Endothelial cell of umbilical vein (primary cell): ENCODE measurements at regions not wholly inside any gene's neighbourhood (a gene's known extent, or its start where the extent isn't known, plus 50 kb on each side); places are given as distances from the start of the nearest gene placed in this dataset.

Experiments
- BruUV-seq: library from RNA; stranded (reverse); fragments of 400-500 nt; replicated peaks from 2 replicates; lab custom pipeline; 2021; lab: Mats Ljungman, UMichigan
- CTCF ChIA-PET: fragments of 300-600, 350-600 bp; sonication (Branson Sonifier 250); formaldehyde crosslinking; loops from one replicate; lab custom pipeline; 2021; ENCODE audit warnings: antibody characterized with exemption, inconsistent platforms; lab: Charles Lee
- POLR2A ChIA-PET: fragments of 300-600, 350-600 bp; sonication (Branson Sonifier 250); formaldehyde crosslinking; loops from one replicate; lab custom pipeline; 2021; ENCODE audit warnings: antibody characterized with exemption, inconsistent platforms; lab: Charles Lee
- DNase-seq: peaks from one replicate; pipeline ENCODE4 v3.0.0-alpha.2; 2011; ENCODE audit warnings: low read depth, low spot score
- FAIRE-seq: peaks from 2 replicates; lab custom pipeline; 2011; peaks lifted over from hg19 to GRCh38; lab: Jason Lieb, UNC
- H2AFZ ChIP-seq: 2 replicates; pipeline ENCODE4 v1.6.0; 2012; ENCODE audit warnings: low read depth, low read length, control low read depth, inconsistent platforms
- H3K27ac ChIP-seq: 2 replicates; pipeline ENCODE4 v1.5.1; 2011; ENCODE audit warnings: low read depth, mild to moderate bottlenecking, control low read depth, low read length, moderate library complexity; ENCODE audit not compliant: insufficient read depth
- H3K27me3 ChIP-seq, 2 experiments: 2 replicates each; pipeline versions ENCODE4 v1.6.0 to v1.6.1; 2011; ENCODE audit warnings: low read length in 2 of 2, mixed read lengths in 1 of 2; ENCODE audit not compliant: control insufficient read depth in 2 of 2, insufficient read depth in 2 of 2
- H3K36me3 ChIP-seq, 2 experiments: 2 replicates in 1 of 2; 3 replicates in 1 of 2; pipeline ENCODE4 v1.5.1; 2011; ENCODE audit warnings: low read length in 2 of 2, mild to moderate bottlenecking in 1 of 2, moderate library complexity in 1 of 2; ENCODE audit not compliant: control insufficient read depth in 2 of 2, insufficient read depth in 2 of 2; ENCODE audit errors: extremely low read depth in 1 of 2
- H3K4me1 ChIP-seq: 3 replicates; pipeline ENCODE4 v1.5.1; 2011; ENCODE audit warnings: mild to moderate bottlenecking, low read length; ENCODE audit not compliant: control insufficient read depth, insufficient read depth; ENCODE audit errors: extremely low read depth
- H3K4me2 ChIP-seq: 2 replicates; pipeline ENCODE4 v1.6.1; 2011; ENCODE audit warnings: low read length, control low read depth, mixed read lengths; ENCODE audit not compliant: insufficient read depth
- H3K4me3 ChIP-seq, 3 experiments: fragments of 200-600 bp in 1 of 3; sonication (generic), shearing (Covaris generic) in 1 of 3; replicated peaks in 1 of 3; 2 replicates each; pipeline ENCODE4 v1.5.1; 2011 to 2016; ENCODE audit warnings: control low read depth in 3 of 3, low read length in 3 of 3, mild to moderate bottlenecking in 2 of 3, inconsistent platforms in 1 of 3, low read depth in 1 of 3, moderate library complexity in 1 of 3; ENCODE audit not compliant: insufficient read depth in 1 of 3
- H3K79me2 ChIP-seq: 2 replicates; pipeline ENCODE4 v1.6.0; 2012; ENCODE audit warnings: low read length, inconsistent platforms; ENCODE audit not compliant: control insufficient read depth, insufficient read depth
- H3K9ac ChIP-seq: replicated peaks from 2 replicates; pipeline ENCODE3; 2011; ENCODE audit warnings: low read length, control low read depth; ENCODE audit not compliant: insufficient read depth; ENCODE audit errors: extremely low read depth
- H3K9me1 ChIP-seq: replicated peaks from 3 replicates; pipeline ENCODE4 v1.6.0; 2011; ENCODE audit warnings: mild to moderate bottlenecking, low read length; ENCODE audit not compliant: control insufficient read depth, insufficient read depth; ENCODE audit errors: extremely low read depth
- H3K9me3 ChIP-seq: replicated peaks from 2 replicates; pipeline ENCODE4 v1.5.1; 2012; ENCODE audit warnings: low read length, inconsistent platforms; ENCODE audit not compliant: control insufficient read depth, insufficient read depth
- H4K20me1 ChIP-seq: replicated peaks from 2 replicates; pipeline ENCODE3; 2011; ENCODE audit warnings: mild to moderate bottlenecking, low read length; ENCODE audit not compliant: control insufficient read depth, insufficient read depth; ENCODE audit errors: extremely low read depth
- EZH2 ChIP-seq: IDR thresholded peaks from 2 replicates; pipeline ENCODE4 v1.6.1; 2012; ENCODE audit warnings: borderline replicate concordance, low read depth, mild to moderate bottlenecking, moderate library complexity, low read length, inconsistent platforms; ENCODE audit not compliant: severe bottlenecking
- FOS ChIP-seq: IDR thresholded peaks from 2 replicates; pipeline ENCODE4 v1.6.1; 2011; ENCODE audit warnings: mild to moderate bottlenecking, low read length, moderate library complexity, borderline replicate concordance; ENCODE audit not compliant: insufficient read depth
- GATA2 ChIP-seq: IDR thresholded peaks from 2 replicates; pipeline ENCODE4 v1.7.0; 2011; ENCODE audit warnings: low read depth, mild to moderate bottlenecking, moderate library complexity, mixed read lengths, low read length; ENCODE audit not compliant: insufficient read length, insufficient read depth
- JUN ChIP-seq: IDR thresholded peaks from 2 replicates; pipeline ENCODE4 v1.6.1; 2011; ENCODE audit warnings: borderline replicate concordance, low read depth; ENCODE audit not compliant: insufficient read length, insufficient read depth
- MAX ChIP-seq: IDR thresholded peaks from 2 replicates; pipeline ENCODE4 v1.6.1; 2011; ENCODE audit not compliant: insufficient read depth, insufficient read length
- MYC ChIP-seq: IDR thresholded peaks from one replicate; pipeline ENCODE4 v1.6.1; 2011; ENCODE audit warnings: mild to moderate bottlenecking, low read depth, low read length
- POLR2A ChIP-seq: IDR thresholded peaks from 2 replicates; pipeline ENCODE4 v1.6.1; 2012; ENCODE audit warnings: low read depth, mild to moderate bottlenecking, control low read depth, low read length
- POLR2AphosphoS5 ChIP-seq: IDR thresholded peaks from 2 replicates; pipeline ENCODE4 v1.6.1; 2012; ENCODE audit warnings: low read depth, mild to moderate bottlenecking, control low read depth, low read length, moderate library complexity; ENCODE audit not compliant: insufficient read depth
- dilution Hi-C: fragments of 300-500 bp; cut with MboI; formaldehyde crosslinking; loops from one replicate; pipeline ENCODE4 v1.15.0; 2019; ENCODE audit warnings: low sequenced_read_pairs; ENCODE audit not compliant: extremely low pct_ligation_motif_present
- intact Hi-C: fragments of 100-400 bp; cut with micrococcal nuclease; formaldehyde crosslinking; loops from one replicate; pipeline ENCODE4 v1.10.0; 2022
- TF ChIP-seq, protein P1 (sequence below), 2 donors: IDR thresholded peaks; 1 replicate in 1 of 2; 2 replicates in 1 of 2; pipeline ENCODE4 v1.5.1; 2011; ENCODE audit warnings: low read length in 2 of 2, mild to moderate bottlenecking in 2 of 2, moderate library complexity in 2 of 2, control low read depth in 1 of 2, inconsistent platforms in 1 of 2, low read depth in 1 of 2; ENCODE audit not compliant: insufficient read depth in 1 of 2; ENCODE audit errors: extremely low read depth in 1 of 2

GRCh38 chrX:39716802-39717540, 380.8 kb downstream of the BCOR start:
- TF ChIP-seq JUN (no peak), POLR2AphosphoS5 (no peak), POLR2A (no peak), FOS (no peak), MYC (no peak), GATA2 (no peak), EZH2 (no peak), MAX (no peak)
- TF ChIP-seq, protein P1, sequence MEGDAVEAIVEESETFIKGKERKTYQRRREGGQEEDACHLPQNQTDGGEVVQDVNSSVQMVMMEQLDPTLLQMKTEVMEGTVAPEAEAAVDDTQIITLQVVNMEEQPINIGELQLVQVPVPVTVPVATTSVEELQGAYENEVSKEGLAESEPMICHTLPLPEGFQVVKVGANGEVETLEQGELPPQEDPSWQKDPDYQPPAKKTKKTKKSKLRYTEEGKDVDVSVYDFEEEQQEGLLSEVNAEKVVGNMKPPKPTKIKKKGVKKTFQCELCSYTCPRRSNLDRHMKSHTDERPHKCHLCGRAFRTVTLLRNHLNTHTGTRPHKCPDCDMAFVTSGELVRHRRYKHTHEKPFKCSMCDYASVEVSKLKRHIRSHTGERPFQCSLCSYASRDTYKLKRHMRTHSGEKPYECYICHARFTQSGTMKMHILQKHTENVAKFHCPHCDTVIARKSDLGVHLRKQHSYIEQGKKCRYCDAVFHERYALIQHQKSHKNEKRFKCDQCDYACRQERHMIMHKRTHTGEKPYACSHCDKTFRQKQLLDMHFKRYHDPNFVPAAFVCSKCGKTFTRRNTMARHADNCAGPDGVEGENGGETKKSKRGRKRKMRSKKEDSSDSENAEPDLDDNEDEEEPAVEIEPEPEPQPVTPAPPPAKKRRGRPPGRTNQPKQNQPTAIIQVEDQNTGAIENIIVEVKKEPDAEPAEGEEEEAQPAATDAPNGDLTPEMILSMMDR (IDR thresholded peaks at IDR 0.05; ENCODE audit: extremely low read depth in 1 of 2, insufficient read depth in 1 of 2, low read depth in 1 of 2, low read length in 2 of 2): no peak
- no peak overlapping the region for H3K4me2 ChIP-seq
- dilution Hi-C loops: no loop called here
- H3K4me3 ChIP-seq: no peak overlapping the region
- H2AFZ ChIP-seq: no peak overlapping the region
- intact Hi-C loops: no loop called here
- no peaks in the 10 kb centered on the region for H3K36me3 ChIP-seq
- no peaks in the 10 kb centered on the region for H3K79me2 ChIP-seq
- CTCF ChIA-PET: no interaction called here
- peaks cover 7% of the 10 kb centered on the region for H3K4me1 ChIP-seq
- POLR2A ChIA-PET: no interaction called here
- no peaks in the 10 kb centered on the region for H3K9me1 ChIP-seq
- no peak overlapping the region for H3K27ac ChIP-seq
- H3K9me3 ChIP-seq: no peaks in the 10 kb centered on the region
- H3K27me3 ChIP-seq: no peaks in the 10 kb centered on the region
- no peaks in the 10 kb centered on the region for H4K20me1 ChIP-seq
- no TSS peak for BruUV-seq
- no peak overlapping the region for H3K9ac ChIP-seq
- DNase-seq (no peak), FAIRE-seq (no peak)
